ENCODE measurements at regions not wholly inside any gene's neighbourhood (a gene's known extent, or its start where the extent isn't known, plus 50 kb on each side); places are given as distances from the start of the nearest gene placed in this dataset.

DNA sequence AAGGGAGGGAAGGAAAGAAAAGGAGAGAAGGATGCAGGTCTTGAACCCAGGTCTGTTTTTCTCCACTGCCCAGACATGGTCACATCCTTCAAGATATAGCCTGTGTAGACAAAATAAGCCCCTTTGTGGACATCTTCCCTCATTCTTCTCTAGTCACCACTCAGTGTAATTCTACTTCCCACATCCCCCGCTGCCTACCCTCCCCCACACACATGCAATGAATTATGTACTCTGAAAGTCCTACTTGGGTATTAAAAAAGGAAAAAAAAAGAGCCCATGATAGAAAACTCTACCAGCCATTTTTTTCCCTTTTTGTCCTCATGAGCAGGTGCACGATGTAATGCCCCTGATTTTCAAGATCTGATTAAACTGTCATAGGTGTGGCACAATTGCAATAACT, 346.0 kb downstream of the MN1 start:
- DNase-seq = no peak
- Histone ChIP-seq H3K56ac (ENCODE audit: insufficient read length, low read depth, low read length) (no peak overlapping the region), H3K9ac (ENCODE audit: extremely low read depth, insufficient read length, low read length) (no peak overlapping the region), H3K79me1 (ENCODE audit: insufficient read depth, low read depth, low read length, poor library complexity, severe bottlenecking) (no peaks in the 10 kb centered on the region), H4K20me1 (ENCODE audit: control insufficient read depth, insufficient read depth, insufficient read length) (no peaks in the 10 kb centered on the region), H2AK5ac (ENCODE audit: insufficient read length, low read length) (no peak overlapping the region), H4K91ac (ENCODE audit: insufficient read length, low read depth, low read length) (no peak overlapping the region), H3K14ac (ENCODE audit: insufficient read depth, low read length) (no peak overlapping the region), H2AFZ (ENCODE audit: low read length) (no peak overlapping the region), H3T11ph (ENCODE audit: low read length) (no peak overlapping the region), H3K4me1 (ENCODE audit: insufficient read depth, low read length) (no peaks in the 10 kb centered on the region; the same call in 1 of the 2 replicates), H2BK120ac (ENCODE audit: low read depth, low read length, poor library complexity, severe bottlenecking) (no peak overlapping the region), H2BK20ac (ENCODE audit: low read depth, low read length, poor library complexity, severe bottlenecking) (no peak overlapping the region), H3K27ac (ENCODE audit: insufficient read length, low read depth, low read length) (no peak overlapping the region), H3K4me2 (ENCODE audit: insufficient read depth, insufficient read length, low read length) (no peak overlapping the region), H3K23ac (ENCODE audit: insufficient read length, low read depth, low read length) (no peak overlapping the region), H3K27me3 (ENCODE audit: insufficient read depth, low read length) (no peaks in the 10 kb centered on the region), H2BK15ac (ENCODE audit: low read depth, low read length) (no peak overlapping the region), H3K9me3 (ENCODE audit: control insufficient read depth, low read depth, low read length) (no peaks in the 10 kb centered on the region), H4K8ac (replicated peaks; ENCODE audit: insufficient read length, low read depth, low read length) (no peak overlapping the region), H3K4ac (ENCODE audit: low read depth, low read length) (no peak overlapping the region), H2BK12ac (ENCODE audit: insufficient read length, low read depth, low read length) (no peak overlapping the region), H4K5ac (ENCODE audit: insufficient read length, low read depth, low read length) (no peak overlapping the region), H2BK5ac (ENCODE audit: insufficient read length, low read length) (no peak overlapping the region), H3K79me2 (ENCODE audit: insufficient read depth, low read length) (no peaks in the 10 kb centered on the region), H3K23me2 (ENCODE audit: insufficient read length, low read depth, low read length, poor library complexity, severe bottlenecking) (no peaks in the 10 kb centered on the region), H3K18ac (ENCODE audit: insufficient read length, low read depth, low read length) (no peak overlapping the region)
- TF ChIP-seq, protein P1, sequence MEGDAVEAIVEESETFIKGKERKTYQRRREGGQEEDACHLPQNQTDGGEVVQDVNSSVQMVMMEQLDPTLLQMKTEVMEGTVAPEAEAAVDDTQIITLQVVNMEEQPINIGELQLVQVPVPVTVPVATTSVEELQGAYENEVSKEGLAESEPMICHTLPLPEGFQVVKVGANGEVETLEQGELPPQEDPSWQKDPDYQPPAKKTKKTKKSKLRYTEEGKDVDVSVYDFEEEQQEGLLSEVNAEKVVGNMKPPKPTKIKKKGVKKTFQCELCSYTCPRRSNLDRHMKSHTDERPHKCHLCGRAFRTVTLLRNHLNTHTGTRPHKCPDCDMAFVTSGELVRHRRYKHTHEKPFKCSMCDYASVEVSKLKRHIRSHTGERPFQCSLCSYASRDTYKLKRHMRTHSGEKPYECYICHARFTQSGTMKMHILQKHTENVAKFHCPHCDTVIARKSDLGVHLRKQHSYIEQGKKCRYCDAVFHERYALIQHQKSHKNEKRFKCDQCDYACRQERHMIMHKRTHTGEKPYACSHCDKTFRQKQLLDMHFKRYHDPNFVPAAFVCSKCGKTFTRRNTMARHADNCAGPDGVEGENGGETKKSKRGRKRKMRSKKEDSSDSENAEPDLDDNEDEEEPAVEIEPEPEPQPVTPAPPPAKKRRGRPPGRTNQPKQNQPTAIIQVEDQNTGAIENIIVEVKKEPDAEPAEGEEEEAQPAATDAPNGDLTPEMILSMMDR (conservative IDR thresholded peaks at IDR 0.05) = no peak
- Mint-ChIP-seq H3K36me3 (ENCODE audit: insufficient read depth in 1 of 3, low read depth in 3 of 3) (peaks cover 0 to 3% (median under 1%) of the 10 kb centered on the region in 3 experiments; a peak in 2 of 7 replicates), H3K4me1 (peaks cover 38 to 39% of the 10 kb centered on the region in 2 experiments), H3K9me3 (peaks cover 0 to 8% of the 10 kb centered on the region in 2 experiments; a peak in 3 of 5 replicates), H3K27ac (no peak overlapping the region), H3K27me3 (ENCODE audit: low read depth) (peaks cover 25% of the 10 kb centered on the region), H3K4me3 (no peak overlapping the region)
- WGBS (ENCODE audit: extremely low coverage, insufficient read length, low lambda C conversion rate) = no CpG with 5 or more reads among the region's 2 CpGs
